Middle frontal gyrus (tissue), 1 donor: ENCODE measurements at regions not wholly inside any gene's neighbourhood (a gene's known extent, or its start where the extent isn't known, plus 50 kb on each side); places are given as distances from the start of the nearest gene placed in this dataset.

Experiments
- DNase-seq: peaks from one replicate; pipeline ENCODE4 v3.0.0-alpha.2; 2015; ENCODE audit warnings: low spot score; ENCODE audit errors: extremely low spot score

GRCh38 chr1:23639460-23640095, 52.0 kb upstream of the RPL11 start:
- DNase-seq, result no peak

- DNase-seq, result no peak
Measured at GRCh38 chr1:23638786-23639241, 52.8 kb upstream of the RPL11 start.

GRCh38 chr1:23638188-23638619, 53.4 kb upstream of the RPL11 start:
- DNase-seq, result no peak

GRCh38 chr1:23636009-23636408, 55.6 kb upstream of the RPL11 start:
- DNase-seq, result no peak

- DNase-seq, result peak; percentile 22
Measured at GRCh38 chr1:23634840-23635651, 56.6 kb upstream of the RPL11 start.

- DNase-seq, result no peak
Measured at GRCh38 chr1:23634518-23634839, 57.1 kb upstream of the RPL11 start.

- DNase-seq, result no peak
Measured at GRCh38 chr1:23632479-23633160, 59.0 kb upstream of the RPL11 start.

GRCh38 chr1:23629708-23630290, 61.8 kb upstream of the RPL11 start:
- DNase-seq, result no peak

- no peak for DNase-seq
Measured at GRCh38 chr1:23628951-23629387, 62.6 kb upstream of the RPL11 start.

- DNase-seq, result no peak
Measured at GRCh38 chr1:23627069-23627735, 64.4 kb upstream of the RPL11 start.

- no peak for DNase-seq
Measured at GRCh38 chr1:23625929-23626535, 65.6 kb upstream of the RPL11 start.

- DNase-seq, result no peak
Measured at GRCh38 chr1:23625459-23625858, 66.1 kb upstream of the RPL11 start.

GRCh38 chr1:23624440-23624839, 65.1 kb upstream of the ID3 start:
- DNase-seq, result no peak

GRCh38 chr1:23622284-23622683, 63.0 kb upstream of the ID3 start:
- DNase-seq, result no peak

- DNase-seq, result no peak
Measured at GRCh38 chr1:23620605-23621004, 61.3 kb upstream of the ID3 start.

GRCh38 chr1:23619299-23620188, 60.2 kb upstream of the ID3 start:
- no peak for DNase-seq

- DNase-seq, result no peak
Measured at GRCh38 chr1:23618586-23619083, 59.3 kb upstream of the ID3 start.

GRCh38 chr1:23617084-23617521, 57.8 kb upstream of the ID3 start:
- DNase-seq, result no peak

GRCh38 chr1:23616292-23616824, 57.1 kb upstream of the ID3 start:
- DNase-seq, result no peak
